ENCODE measurements at regions not wholly inside any gene's neighbourhood (a gene's known extent, or its start where the extent isn't known, plus 50 kb on each side); places are given as distances from the start of the nearest gene placed in this dataset.

DNA sequence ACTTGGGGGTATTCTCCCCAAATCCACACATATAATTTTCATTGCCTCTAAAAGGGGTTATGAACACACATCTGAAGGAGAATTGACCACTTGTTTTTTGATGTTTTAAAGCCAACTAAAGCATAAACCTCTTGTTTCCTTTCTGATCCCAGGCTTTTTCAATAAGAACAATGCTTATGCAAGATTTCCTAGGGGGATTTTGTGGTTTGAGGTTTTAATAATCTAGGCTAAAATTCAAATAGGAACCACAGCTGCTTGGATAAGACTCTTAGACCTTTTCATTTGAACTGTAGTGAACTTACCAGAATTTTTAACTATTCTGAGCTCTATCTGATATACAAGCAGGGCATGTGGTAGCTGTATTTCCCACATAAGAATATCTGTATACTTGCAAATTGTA, 651.1 kb downstream of the ANKRD50 start:
- TF ChIP-seq, protein P1, sequence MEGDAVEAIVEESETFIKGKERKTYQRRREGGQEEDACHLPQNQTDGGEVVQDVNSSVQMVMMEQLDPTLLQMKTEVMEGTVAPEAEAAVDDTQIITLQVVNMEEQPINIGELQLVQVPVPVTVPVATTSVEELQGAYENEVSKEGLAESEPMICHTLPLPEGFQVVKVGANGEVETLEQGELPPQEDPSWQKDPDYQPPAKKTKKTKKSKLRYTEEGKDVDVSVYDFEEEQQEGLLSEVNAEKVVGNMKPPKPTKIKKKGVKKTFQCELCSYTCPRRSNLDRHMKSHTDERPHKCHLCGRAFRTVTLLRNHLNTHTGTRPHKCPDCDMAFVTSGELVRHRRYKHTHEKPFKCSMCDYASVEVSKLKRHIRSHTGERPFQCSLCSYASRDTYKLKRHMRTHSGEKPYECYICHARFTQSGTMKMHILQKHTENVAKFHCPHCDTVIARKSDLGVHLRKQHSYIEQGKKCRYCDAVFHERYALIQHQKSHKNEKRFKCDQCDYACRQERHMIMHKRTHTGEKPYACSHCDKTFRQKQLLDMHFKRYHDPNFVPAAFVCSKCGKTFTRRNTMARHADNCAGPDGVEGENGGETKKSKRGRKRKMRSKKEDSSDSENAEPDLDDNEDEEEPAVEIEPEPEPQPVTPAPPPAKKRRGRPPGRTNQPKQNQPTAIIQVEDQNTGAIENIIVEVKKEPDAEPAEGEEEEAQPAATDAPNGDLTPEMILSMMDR (IDR thresholded peaks at IDR 0.05) = no peak
- no peak for TF ChIP-seq ZFX (IDR thresholded peaks at IDR 0.05; ENCODE audit: borderline replicate concordance)

Data from 22Rv1 (cell line).